Uterus (tissue), 2 donors: ENCODE measurements at regions not wholly inside any gene's neighbourhood (a gene's known extent, or its start where the extent isn't known, plus 50 kb on each side); places are given as distances from the start of the nearest gene placed in this dataset.

Experiments
- CTCF ChIP-seq, 4 experiments: fragments of 200-600 bp in 2 of 4; fragments of 450-650 bp in 2 of 4; sonication (generic) in 2 of 4; IDR thresholded peaks; one replicate each; pipeline ENCODE4 v1.5.1; 2016 to 2019; ENCODE audit warnings: antibody characterized with exemption in 4 of 4, mild to moderate bottlenecking in 2 of 4, moderate library complexity in 1 of 4
- POLR2A ChIP-seq, 2 donors: fragments of 450-650 bp; IDR thresholded peaks; one replicate each; pipeline ENCODE4 v1.6.1; 2016; ENCODE audit warnings: antibody characterized with exemption in 2 of 2, mild to moderate bottlenecking in 1 of 2, moderate library complexity in 1 of 2

- TF ChIP-seq CTCF (IDR thresholded peaks at IDR 0.05) (no peak), POLR2A (IDR thresholded peaks at IDR 0.05) (no peak)
Observed at GRCh38 chr21:16792101-16792500, 720.7 kb upstream of the CXADR start.
